ENCODE measurements at regions not wholly inside any gene's neighbourhood (a gene's known extent, or its start where the extent isn't known, plus 50 kb on each side); places are given as distances from the start of the nearest gene placed in this dataset.
"Not testable (repeated sequence)": the region's sequence is repeated elsewhere in the genome, so short reads cannot be mapped to it uniquely, and the experiment has no call there.

- POLR2A ChIA-PET, result no interaction called here
- no peak for ATAC-seq
- Mint-ChIP-seq H3K4me1 (no peaks in the 10 kb centered on the region), H3K36me3 (ENCODE audit: low read depth) (no peaks in the 10 kb centered on the region), H3K9me3 (ENCODE audit: low read depth) (peaks cover 15% of the 10 kb centered on the region), H3K27me3 (no peaks in the 10 kb centered on the region), H3K27ac (no peak overlapping the region), H3K4me3 (no peak overlapping the region)
- intact Hi-C loops (cut with DNase I, micrococcal nuclease), result no loop called here
- CTCF ChIA-PET, result interaction anchor here (1.0 kb wide), 1 partner anchor 29 kb away, joined by 3 read pairs; no protein-coding TSS in a partner anchor
- DNase-seq, result no peak
These were observed 92.4 kb upstream of the CEP78 start for GRCh38 chr9:78143281-78144007.

GRCh38 chr9:78142264-78142663 is 93.6 kb upstream of the CEP78 start:
- H3K4me1 Mint-ChIP-seq; intact Hi-C loops (cut with DNase I, micrococcal nuclease); H3K4me3 Mint-ChIP-seq; H3K27ac Mint-ChIP-seq; H3K36me3 Mint-ChIP-seq (ENCODE audit: low read depth); POLR2A ChIA-PET; CTCF ChIA-PET; H3K27me3 Mint-ChIP-seq; DNase-seq; ATAC-seq: not testable (repeated sequence)
- peaks cover 19% of the 10 kb centered on the region for H3K9me3 Mint-ChIP-seq (ENCODE audit: low read depth)

DNA sequence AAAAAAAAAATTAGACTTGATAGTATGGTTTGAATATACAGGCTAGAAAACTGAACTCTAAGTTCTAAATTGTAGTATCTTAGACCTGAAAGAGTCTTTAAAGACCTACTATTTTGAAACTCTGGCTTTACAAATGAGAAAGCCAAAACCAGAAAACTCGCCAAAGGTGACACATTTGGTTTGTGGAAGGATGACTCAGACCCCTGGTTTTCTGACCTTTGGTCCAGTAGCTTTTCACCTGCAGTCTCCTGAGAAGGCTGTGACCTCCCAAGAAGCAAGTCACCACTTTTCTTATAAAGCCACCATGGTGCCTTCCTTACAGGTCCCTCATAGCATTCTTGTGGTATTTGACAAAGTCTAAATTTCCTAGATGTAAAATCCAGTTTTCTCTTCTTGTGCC is 102.1 kb upstream of the CEP78 start:
- ChIA-PET POLR2A (no interaction called here), CTCF (interaction anchor here (1.0 to 1.3 kb wide), 2 partner anchors 12 to 32 kb away, joined by 3 read pairs; no protein-coding TSS in a partner anchor)
- peaks cover 22% of the 10 kb centered on the region for H3K4me1 Mint-ChIP-seq
- intact Hi-C loops (cut with DNase I, micrococcal nuclease), result loop anchor here (5.0 kb wide), 2 partner anchors 79 to 104 kb away; partner anchors contain the start of gene CEP78 (in 1 of the 2)
- peak; percentile 41 for DNase-seq
- H3K4me3 Mint-ChIP-seq, result no peak overlapping the region
- H3K27ac Mint-ChIP-seq, result no peak overlapping the region
- no peaks in the 10 kb centered on the region for H3K27me3 Mint-ChIP-seq
- peak; percentile 74 for ATAC-seq
- peaks cover 5% of the 10 kb centered on the region for H3K9me3 Mint-ChIP-seq (ENCODE audit: low read depth)
- H3K36me3 Mint-ChIP-seq (ENCODE audit: low read depth), result peaks cover 3% of the 10 kb centered on the region

GRCh38 chr9:78132701-78133058 is 101.1 kb upstream of the GNAQ start:
- intact Hi-C loops (cut with DNase I, micrococcal nuclease), result loop anchor here (5.0 kb wide), 2 partner anchors 80 to 105 kb away; partner anchors contain the start of gene CEP78 (in 1 of the 2)
- Mint-ChIP-seq H3K36me3 (ENCODE audit: low read depth) (peaks cover 3% of the 10 kb centered on the region), H3K9me3 (ENCODE audit: low read depth) (peaks cover 3% of the 10 kb centered on the region), H3K27me3 (peaks cover 2% of the 10 kb centered on the region), H3K27ac (peak overlapping the region; percentile 68), H3K4me3 (peak overlapping the region; percentile 36), H3K4me1 (peaks cover 22% of the 10 kb centered on the region)
- POLR2A ChIA-PET, result no interaction called here
- peak; percentile 36 for ATAC-seq
- DNase-seq, result no peak
- CTCF ChIA-PET, result interaction anchor here (1.5 kb wide), 1 partner anchor 11 kb away, joined by 4 read pairs; no protein-coding TSS in a partner anchor

DNA sequence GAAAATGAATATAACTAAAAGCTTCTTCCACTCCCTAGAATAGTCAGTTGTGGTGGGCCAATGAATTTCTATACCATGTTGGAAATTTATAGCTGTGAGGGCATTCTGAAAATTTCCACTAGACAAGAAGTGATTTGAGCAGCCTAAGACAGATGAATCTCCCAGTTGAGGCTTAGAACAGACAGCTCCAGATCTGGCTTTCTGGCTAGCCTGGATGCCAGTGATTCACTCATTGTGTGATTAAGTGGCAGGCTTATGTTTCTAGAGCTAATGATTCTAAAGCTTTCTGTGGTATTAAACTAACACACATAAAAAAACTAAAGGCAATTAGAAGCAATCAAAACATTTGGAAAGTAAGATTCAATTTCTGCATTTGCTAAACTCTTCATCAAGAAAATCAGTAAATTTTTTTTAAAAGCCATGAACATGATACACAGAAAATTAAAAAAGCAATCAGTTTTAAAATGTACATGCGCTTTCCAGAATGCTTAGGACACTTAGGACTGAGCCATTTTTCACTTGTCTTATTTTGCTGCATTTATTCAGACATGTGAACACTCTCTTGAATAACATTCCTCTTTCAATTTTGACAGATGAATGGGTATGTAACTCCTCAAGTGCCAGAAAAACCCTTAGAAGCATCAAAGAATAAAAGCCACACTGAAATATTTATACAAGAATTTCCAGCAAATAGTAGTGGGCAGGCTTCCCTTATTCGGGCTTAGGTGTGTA is 100.5 kb upstream of the GNAQ start:
- no peak for DNase-seq
- Mint-ChIP-seq H3K27me3 (peaks cover 2% of the 10 kb centered on the region), H3K27ac (peak overlapping the region; percentile 68), H3K4me1 (peaks cover 22% of the 10 kb centered on the region), H3K9me3 (ENCODE audit: low read depth) (no peaks in the 10 kb centered on the region), H3K36me3 (ENCODE audit: low read depth) (peaks cover 3% of the 10 kb centered on the region), H3K4me3 (peak overlapping the region; percentile 36)
- POLR2A ChIA-PET, result no interaction called here
- CTCF ChIA-PET, result interaction anchor here (0.7 to 1.5 kb wide), 4 partner anchors 11 to 699 kb away, joined by 3 to 4 read pairs (median 4); no protein-coding TSS in a partner anchor
- ATAC-seq, result peak; percentile 42
- intact Hi-C loops (cut with DNase I, micrococcal nuclease), result loop anchor here (5.0 kb wide), 2 partner anchors 80 to 105 kb away; partner anchors contain the start of gene CEP78 (in 1 of the 2)

DNA sequence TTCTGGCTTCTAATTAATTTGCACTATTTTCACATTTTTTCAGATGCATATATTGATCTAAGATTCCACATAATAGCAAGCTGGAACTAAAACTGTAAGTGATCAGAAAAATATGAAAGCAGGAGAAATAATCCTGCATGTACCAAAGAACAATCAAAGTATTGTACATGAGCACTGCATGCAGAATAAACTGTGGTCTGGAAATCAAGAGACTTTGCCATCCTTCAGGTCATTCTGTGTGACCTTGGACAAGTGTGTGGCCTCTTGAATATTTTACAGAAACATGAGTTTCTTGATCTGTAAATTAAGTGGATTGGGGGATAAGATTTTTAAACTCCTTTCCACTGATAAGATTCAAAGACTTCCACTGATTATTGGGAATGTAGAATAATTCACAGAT is 99.2 kb upstream of the GNAQ start:
- intact Hi-C loops (cut with DNase I, micrococcal nuclease), result loop anchor here (5.0 kb wide), 2 partner anchors 81 to 106 kb away; partner anchors contain the start of gene CEP78 (in 1 of the 2)
- H3K27ac Mint-ChIP-seq, result no peak overlapping the region
- peaks cover 22% of the 10 kb centered on the region for H3K4me1 Mint-ChIP-seq
- DNase-seq (no peak), ATAC-seq (no peak)
- peaks cover 3% of the 10 kb centered on the region for H3K36me3 Mint-ChIP-seq (ENCODE audit: low read depth)
- no peaks in the 10 kb centered on the region for H3K9me3 Mint-ChIP-seq (ENCODE audit: low read depth)
- peaks cover 2% of the 10 kb centered on the region for H3K27me3 Mint-ChIP-seq
- ChIA-PET POLR2A (no interaction called here), CTCF (interaction anchor here (1.3 to 2.9 kb wide), 4 partner anchors 10 to 697 kb away, joined by 4 to 9 read pairs (median 6); no protein-coding TSS in a partner anchor)
- no peak overlapping the region for H3K4me3 Mint-ChIP-seq

- no peaks in the 10 kb centered on the region for H3K9me3 Mint-ChIP-seq (ENCODE audit: low read depth)
- no peak overlapping the region for H3K27ac Mint-ChIP-seq
- no peak overlapping the region for H3K4me3 Mint-ChIP-seq
- intact Hi-C loops (cut with DNase I, micrococcal nuclease), result loop anchor here (5.0 kb wide), 2 partner anchors 82 to 107 kb away; partner anchors contain the start of gene CEP78 (in 1 of the 2)
- peaks cover 2% of the 10 kb centered on the region for H3K27me3 Mint-ChIP-seq
- no peak for DNase-seq
- ChIA-PET POLR2A (no interaction called here), CTCF (interaction anchor here (1.0 to 2.9 kb wide), 4 partner anchors 9 to 109 kb away, joined by 3 to 9 read pairs (median 6); no protein-coding TSS in a partner anchor)
- H3K4me1 Mint-ChIP-seq, result peaks cover 22% of the 10 kb centered on the region
- H3K36me3 Mint-ChIP-seq (ENCODE audit: low read depth), result peaks cover 3% of the 10 kb centered on the region
- ATAC-seq, result no peak
These were observed 98.4 kb upstream of the GNAQ start for GRCh38 chr9:78130004-78130403.

DNA sequence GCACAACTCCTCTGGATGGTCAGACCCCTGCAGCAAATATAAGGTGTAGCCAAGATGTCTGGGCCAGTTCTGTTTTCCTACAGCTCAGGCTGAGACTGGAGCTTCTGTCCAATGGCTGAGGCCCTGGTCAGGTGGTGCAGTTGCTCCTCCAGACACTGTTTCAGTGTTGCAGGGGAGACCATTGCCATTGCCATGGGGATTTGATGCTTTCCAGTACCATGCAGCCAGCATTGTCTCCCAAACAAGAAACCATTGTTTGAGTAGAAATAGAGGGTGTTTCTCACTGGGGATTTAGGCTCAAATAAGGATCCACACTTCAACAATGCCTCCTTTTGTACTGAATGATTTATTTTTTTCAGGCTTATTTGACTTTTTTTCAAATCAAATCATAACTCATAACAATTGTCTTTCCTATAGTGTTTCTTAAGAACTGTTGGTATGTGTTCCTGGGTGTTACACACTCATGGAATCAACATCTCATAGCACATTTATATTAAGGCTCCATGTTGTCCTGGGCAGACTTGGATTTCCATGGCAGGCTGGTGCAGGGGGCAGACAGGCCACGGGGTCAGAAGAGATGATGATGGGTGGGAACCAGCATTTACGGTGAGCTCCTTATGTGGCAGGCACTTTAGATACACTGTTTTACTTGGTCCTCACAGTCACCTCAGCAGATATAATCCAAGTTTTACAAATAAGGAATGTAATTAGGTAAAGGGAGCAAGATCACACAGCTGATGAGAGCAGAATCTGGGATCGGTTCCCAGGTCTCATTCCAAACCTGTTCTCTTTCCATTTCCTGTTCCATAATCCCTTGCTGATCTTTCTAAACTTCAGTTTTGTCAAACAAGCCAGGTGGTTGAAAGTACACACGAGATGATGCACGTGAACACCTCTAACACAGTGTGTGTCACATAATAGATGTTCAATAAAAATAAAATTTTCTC is 95.9 kb upstream of the GNAQ start:
- Mint-ChIP-seq H3K4me1 (peaks cover 10% of the 10 kb centered on the region), H3K4me3 (no peak overlapping the region), H3K27ac (no peak overlapping the region), H3K36me3 (ENCODE audit: low read depth) (no peaks in the 10 kb centered on the region), H3K9me3 (ENCODE audit: low read depth) (no peaks in the 10 kb centered on the region), H3K27me3 (peaks cover 2% of the 10 kb centered on the region)
- intact Hi-C loops (cut with DNase I, micrococcal nuclease), result loop anchor here in 1 of 2 experiments (10.0 kb wide), 1 partner anchor 283 kb away; no protein-coding TSS in a partner anchor
- DNase-seq (no peak), ATAC-seq (no peak)
- ChIA-PET POLR2A (no interaction called here), CTCF (no interaction called here)

GRCh38 chr9:78123808-78124207 is 92.2 kb upstream of the GNAQ start:
- POLR2A ChIA-PET, result no interaction called here
- Mint-ChIP-seq H3K4me1 (peaks cover 24% of the 10 kb centered on the region), H3K27me3 (peaks cover 2% of the 10 kb centered on the region), H3K36me3 (ENCODE audit: low read depth) (no peaks in the 10 kb centered on the region), H3K9me3 (ENCODE audit: low read depth) (no peaks in the 10 kb centered on the region), H3K27ac (no peak overlapping the region), H3K4me3 (no peak overlapping the region)
- CTCF ChIA-PET, result interaction anchor here (1.9 kb wide), 1 partner anchor 8 kb away, joined by 9 read pairs; no protein-coding TSS in a partner anchor
- intact Hi-C loops (cut with DNase I, micrococcal nuclease), result loop anchor here (5.0 to 10.0 kb wide), 4 partner anchors 92 to 692 kb away; partner anchors contain the start of gene GNAQ (in 1 of the 2)
- ATAC-seq, result no peak
- DNase-seq, result no peak

DNA sequence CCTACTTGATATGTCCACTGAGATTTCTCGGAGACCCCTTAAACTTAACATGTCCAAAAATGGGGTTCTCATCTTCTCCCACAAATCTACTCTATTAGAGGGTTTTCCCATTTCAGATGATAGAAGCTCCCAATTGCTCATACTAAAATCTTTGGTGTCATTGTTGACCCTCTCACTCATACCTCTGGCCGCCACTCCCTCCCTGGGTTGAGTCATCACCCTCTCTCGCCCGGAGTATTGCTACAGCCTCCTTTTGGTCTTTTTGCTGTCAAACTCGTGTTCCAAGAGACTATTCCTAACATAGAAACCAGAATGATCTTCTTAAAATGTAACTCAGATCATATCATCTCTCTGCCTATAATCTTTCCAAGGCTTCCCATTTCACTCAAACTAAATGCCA is 91.0 kb upstream of the GNAQ start:
- CTCF ChIA-PET, result interaction anchor here (1.6 to 1.7 kb wide), 2 partner anchors 69 to 77 kb away, joined by 3 to 5 read pairs; no protein-coding TSS in a partner anchor
- POLR2A ChIA-PET, result no interaction called here

More for the DNA sequence above, 91.0 kb upstream of the GNAQ start:
- Mint-ChIP-seq H3K4me3 (no peak overlapping the region), H3K4me1 (peaks cover 35% of the 10 kb centered on the region), H3K27me3 (no peaks in the 10 kb centered on the region), H3K9me3 (ENCODE audit: low read depth) (no peaks in the 10 kb centered on the region), H3K36me3 (ENCODE audit: low read depth) (no peaks in the 10 kb centered on the region), H3K27ac (no peak overlapping the region)
- no peak for DNase-seq
- intact Hi-C loops (cut with DNase I, micrococcal nuclease), result loop anchor here (5.0 to 10.0 kb wide), 4 partner anchors 90 to 690 kb away; partner anchors contain the start of gene GNAQ (in 1 of the 2)
- no peak for ATAC-seq
